GM21360 (cell line): ENCODE measurements at regions not wholly inside any gene's neighbourhood (a gene's known extent, or its start where the extent isn't known, plus 50 kb on each side); places are given as distances from the start of the nearest gene placed in this dataset.

Experiments used
- ATAC-seq: cut with Tn5 transposase; IDR thresholded peaks from one replicate; pipeline ENCODE4 v1.9.1; 2021; ENCODE audit warnings: mild to moderate bottlenecking, moderate library complexity; ENCODE audit not compliant: unreplicated experiment

DNA sequence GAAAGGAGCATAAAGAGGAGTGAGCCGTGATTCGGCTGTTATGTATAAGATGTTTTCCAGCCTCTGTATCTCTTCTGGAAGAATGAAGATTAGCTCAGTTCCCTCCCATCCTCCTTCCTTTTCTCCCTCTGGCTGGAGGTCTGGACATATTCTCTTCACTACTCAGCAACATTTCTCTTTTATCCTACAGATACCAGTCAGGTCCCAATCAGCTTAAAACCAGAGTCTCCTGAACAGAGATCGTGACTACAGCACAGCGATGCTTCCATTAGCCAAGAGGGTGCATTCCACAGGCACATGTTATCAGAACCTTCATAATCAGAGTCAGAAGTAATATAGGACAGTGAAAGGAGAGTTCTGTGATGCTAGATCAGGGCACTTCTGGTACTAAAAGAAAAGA, 133.9 kb upstream of the SOX4 start:
- no peak for ATAC-seq

DNA sequence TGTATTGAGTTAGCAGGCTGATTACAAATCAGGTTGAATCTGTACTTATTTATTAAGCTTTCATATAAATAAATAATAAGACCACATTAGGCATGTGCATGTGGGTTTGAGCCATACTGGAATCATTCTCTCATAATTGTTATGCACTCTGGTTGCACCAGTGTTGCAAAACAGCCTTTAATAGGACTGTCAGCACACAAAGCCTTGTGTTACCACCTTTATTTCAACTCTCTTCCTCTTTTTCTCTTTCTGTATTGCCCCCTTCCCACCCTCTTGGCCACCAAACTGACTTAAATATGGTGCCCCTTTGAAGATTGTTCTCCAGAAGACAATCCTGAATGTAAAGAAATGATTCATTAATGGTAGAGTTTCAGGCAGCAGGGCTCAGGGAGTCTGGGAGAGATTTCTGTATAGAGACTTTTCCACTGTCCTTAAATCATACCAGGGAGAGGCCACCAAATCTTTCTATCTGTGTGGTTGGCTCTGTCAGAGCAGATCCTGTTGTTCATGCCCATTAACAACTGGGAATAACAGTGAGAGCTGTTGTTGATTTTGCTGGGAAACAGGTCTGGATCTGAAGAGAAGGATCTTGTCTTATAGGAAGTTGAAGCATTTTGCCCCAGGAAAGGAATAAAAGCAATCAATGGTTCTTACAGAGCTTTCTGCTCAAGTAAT, 131.6 kb upstream of the SOX4 start:
- ATAC-seq = no peak

DNA sequence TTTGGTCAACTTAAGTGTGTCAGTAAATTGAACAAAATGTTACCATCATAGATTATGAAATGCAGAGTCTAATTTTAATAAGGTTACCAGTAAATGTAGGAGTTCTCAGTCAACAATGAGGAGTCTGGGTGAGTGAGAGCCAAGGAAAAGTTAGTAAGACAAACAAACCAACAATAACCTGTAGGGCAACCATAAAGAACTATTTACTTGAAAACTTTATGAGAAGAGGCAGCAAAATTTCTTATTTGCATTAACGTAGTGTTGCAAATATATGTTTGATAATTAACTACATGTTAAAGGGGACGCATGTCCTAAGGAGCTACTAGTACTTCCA, 131.1 kb upstream of the SOX4 start:
- no peak for ATAC-seq

DNA sequence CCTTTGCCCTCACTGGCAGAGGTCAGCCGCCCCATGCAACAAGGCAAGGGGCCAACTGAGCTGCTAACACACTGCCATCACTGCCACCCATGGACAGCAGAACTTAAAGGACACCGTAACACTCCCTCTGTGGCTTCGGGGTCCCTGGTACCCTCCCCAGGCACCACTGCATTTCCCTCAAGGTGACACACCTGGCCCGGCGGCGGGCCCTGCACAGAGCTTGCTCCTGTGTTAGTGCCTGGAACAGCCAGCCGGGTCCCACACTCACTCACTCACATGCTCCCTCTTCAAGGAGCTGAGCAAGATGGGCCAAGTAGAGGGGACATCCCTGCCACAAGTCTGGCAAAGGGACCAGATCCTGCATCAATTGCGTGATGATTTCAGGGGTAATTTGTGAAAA, 126.5 kb upstream of the SOX4 start:
- no peak for ATAC-seq

DNA sequence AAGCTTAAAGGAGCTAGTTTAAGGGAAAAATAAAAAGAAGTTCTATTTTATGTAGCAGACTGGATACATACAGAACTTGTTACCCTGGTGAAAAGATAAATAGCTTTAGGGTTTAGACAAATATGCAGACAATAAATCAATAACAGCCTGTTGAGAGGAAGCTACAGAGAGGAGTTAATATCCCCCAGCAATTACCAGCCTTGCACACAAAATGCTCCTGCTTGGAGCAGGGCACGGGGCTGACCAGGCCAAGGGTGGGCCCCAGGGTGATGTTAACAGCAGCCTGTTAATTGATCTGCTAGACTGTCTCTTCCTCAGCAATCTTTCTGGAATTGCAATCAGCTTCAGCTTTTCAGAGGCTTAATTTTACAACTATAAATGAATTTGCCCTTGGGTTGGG, 125.1 kb upstream of the SOX4 start:
- ATAC-seq = no peak

DNA sequence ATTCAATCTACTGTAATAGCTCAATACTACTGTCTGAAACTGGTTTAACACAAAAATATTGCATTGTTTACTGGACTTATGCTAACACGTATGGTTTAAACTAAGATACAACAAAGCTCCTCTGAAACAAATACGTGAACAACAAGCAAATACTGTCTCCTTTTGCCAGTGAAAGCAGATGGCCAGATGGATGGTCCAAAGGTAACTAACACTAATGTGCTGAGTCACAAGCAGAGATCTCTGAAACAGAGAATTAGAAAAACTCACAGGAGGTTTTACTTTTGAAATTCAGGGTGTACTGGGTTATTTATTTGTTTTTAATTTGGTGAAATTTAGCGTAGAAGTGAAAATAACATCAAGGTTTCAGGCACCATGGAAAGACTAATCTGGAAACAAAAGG, 124.3 kb upstream of the SOX4 start:
- ATAC-seq = no peak

DNA sequence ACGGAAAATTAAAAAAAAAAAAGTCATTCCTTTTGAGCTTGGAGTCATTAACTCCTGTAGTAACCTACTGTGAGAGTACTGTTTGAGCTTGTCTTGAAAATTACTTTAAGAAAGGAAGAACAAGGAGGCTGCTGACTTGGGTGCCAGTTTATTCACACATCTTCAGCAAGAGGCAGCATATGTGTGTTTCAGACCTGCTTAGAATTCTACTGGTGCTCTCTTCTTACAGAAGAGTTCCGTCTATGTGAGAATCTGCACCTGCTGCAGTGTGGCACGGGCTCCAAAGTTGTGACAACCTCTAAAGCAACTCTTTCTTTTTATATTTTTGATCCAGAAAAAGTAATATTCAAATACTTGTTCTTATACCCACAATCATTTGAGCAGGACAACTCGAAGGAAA, 117.4 kb upstream of the SOX4 start:
- ATAC-seq = no peak

DNA sequence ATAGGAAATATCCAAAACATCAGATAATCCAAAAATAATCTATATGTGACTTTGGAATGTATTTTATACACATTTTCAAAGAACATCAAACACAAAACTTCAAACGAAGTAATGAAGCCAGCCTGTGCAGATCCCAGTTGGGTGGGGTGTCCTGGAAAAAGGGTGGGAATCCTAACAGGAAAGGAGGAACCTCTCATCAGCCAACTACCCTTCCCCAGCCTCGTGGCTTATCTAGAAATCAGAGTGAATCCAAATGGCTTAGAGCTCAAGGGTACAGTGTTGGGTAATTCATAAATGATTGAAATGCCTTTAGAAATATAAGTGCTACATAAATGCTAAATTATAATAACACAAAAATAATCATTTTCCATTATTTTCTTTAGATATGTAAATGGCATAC, 115.1 kb upstream of the SOX4 start:
- no peak for ATAC-seq

DNA sequence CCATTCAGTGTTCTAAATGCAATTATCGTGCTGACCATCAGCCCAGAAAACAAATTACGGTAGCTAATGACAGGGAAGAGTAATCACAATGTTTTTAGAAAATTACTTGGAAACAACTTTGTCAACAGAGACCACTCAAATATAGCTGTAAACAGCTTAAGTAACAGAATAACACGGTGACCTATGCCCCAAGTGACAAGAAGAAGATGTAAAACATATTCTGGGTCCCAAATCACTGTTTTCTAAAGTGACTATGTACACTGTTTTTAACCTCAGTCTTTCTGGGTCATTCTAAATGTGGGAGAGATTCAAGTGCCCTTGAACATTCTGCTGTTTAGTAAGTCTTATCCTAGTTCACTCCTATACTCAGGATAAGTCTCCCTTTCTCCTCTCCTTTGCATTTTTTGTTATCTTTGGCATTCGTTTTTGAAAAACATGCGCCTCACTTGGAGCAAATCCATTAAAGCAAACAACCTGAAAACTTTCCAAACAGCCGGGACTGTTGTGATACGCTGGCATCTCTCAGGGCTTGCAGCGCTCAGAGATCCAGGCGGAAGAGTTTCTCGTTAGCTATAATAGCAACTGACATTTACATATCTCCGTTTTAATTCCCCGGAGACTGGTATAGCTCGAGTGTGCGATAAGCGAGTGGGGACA, 114.5 kb upstream of the SOX4 start:
- ATAC-seq = no peak

DNA sequence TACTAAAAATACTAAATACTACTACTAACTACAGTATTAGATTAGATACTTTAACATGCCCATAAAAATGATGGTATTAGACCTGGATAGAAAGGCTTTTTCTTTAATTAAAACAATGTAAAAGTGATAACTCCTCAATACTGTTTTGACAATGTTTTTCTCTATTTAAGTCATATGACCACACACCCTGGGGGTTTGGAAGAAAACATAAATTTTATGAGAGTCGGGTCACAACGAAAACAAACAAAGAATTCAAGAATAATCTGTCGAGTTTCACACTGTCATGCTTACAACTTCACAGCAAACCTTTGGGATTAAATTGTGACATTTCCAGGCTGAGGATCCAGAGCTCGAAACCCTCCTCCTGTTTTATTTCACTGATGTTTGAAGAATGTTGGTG, 107.4 kb upstream of the SOX4 start:
- no peak for ATAC-seq

DNA sequence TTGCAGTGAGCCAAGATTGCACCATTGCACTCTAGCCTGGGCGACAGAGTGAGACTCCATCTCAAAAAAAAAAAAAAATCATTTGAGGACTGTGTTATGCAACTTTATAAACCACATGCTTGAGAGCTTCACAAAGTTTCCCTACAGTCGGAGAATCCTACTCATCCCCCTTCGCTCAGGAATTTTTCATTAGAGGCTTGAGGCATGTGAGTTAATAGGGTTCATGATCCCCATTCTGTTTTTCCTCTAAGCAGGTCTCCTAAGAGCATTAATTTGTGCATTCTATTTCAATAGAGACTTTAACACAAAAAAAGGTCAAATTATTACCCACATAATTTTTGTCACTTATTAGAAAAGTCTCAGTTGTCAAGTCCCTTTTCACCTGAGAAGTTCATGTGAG, 103.7 kb upstream of the SOX4 start:
- no peak for ATAC-seq

DNA sequence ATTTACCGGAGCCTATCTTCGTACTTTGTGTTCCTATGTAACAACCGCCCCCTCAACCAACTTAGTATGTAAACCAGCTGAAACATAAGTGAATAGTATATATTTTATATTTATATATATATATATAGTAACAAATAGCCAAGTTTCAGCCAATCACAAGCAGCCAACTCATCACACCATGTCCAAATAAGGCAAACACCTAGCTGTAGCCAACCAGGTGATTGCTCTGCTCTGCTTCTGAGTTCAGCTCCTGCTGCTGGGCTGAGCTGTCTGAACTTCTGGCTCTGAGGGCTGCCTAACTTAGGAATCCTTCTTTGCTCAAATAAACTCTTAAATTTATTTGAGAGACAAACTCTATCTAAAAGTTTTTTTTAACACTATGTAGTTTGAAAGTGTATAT, 101.6 kb upstream of the SOX4 start:
- no peak for ATAC-seq

DNA sequence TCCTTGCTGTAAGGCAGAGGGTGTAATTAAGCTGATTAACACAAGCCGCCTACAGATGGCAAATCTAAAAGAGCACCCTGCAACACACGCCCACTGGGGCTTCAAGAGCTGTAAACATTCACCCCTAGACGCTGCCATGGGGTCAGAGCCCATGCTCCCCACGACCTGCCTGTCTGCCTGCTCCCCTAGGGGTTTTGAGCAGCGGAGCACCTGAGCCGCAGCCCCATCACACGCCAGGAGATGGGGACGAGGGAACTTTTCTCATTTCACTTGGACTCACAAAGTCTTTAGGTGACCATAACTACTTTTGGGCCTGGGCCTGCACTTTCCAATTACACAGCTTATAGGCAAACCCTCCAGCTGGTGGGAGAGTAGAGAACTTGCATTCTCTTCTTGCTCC, 99.0 kb upstream of the SOX4 start:
- ATAC-seq = no peak

DNA sequence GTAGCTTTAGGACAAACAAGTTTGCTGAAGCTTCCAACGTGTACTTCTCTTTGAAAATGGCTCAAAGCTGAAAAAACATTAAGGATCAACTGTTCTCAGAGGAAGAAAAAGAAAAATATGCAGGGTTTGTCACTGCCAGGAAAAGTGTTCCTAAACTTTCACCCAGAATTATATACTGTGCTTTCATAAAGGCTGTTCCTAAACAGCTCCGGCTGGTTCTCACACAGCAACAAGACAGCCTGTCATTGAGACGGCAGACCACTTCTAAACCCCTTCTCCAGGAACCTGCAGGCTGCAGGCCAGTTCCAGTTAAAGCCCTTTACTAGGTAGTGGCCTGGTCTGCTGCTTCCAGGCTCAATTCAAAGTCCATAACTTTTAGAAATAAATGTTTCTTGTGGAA, 97.4 kb upstream of the SOX4 start:
- no peak for ATAC-seq

DNA sequence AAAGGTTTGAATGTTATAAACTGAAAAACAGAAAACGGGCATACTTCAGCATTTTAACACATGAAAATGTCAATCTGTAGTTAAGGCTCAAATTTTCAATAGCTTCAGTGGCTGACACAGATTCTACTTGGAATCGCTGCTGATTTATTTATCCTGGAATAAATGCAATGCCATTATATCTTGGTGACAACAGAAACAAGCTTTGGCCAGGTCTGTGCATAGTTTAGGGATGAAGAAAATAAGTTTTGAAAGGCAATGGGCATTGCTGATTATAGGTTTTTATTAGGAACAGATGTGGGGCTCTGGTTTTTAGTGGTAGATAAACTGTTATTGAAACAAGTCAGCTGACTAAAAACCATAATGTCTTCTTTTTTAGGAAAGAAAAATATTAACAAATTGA, 96.8 kb upstream of the SOX4 start:
- ATAC-seq = no peak

DNA sequence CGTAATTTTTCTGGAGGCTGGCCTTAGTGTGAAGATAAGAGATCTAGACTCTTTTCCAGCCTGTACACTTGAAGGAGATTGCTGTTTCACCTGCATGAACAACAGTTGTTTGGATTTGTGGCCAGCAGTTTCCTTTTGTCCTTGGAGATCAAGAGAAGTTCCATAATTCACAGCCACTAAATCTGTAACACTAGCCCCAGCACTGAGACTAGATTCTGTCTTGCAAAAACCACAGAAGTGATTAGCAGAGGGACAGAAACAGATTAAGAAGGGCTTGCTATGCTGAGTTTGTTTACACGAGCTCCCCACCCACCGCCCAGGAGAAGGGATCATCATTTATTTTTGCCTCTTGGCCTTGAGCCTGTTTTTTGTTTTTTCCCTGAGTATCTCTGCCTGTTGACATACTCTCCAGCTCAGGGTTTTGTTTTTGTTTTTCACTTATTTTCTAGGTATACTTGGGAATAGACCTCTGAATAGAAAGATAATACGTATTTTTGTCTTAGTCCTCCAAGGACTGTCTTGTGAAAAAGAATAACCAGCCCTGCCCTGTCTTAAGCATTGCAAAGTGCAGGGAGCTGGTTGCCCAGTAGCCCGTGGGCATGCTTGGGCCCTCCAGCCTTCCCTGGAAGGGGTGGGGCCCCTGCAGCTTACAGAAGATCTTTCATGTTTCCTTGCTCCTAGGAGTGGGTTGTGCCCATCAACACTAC, 93.1 kb upstream of the SOX4 start:
- ATAC-seq = no peak

DNA sequence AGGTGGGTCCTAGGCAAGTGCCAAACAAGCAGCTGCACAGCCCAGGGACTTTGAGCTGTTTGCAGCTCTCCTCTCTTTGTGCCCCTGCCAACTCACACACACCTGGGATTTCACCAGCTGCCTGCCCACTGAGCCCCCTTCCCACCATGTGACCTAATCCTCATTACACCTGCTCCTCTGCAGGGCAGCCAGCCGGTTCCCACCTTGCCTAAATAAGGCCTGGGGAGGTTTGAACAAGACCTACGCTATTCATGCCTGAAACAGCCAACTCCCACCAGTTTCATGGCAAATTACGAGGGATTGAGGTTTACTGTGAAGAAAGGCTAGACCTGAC, 92.6 kb upstream of the SOX4 start:
- no peak for ATAC-seq

DNA sequence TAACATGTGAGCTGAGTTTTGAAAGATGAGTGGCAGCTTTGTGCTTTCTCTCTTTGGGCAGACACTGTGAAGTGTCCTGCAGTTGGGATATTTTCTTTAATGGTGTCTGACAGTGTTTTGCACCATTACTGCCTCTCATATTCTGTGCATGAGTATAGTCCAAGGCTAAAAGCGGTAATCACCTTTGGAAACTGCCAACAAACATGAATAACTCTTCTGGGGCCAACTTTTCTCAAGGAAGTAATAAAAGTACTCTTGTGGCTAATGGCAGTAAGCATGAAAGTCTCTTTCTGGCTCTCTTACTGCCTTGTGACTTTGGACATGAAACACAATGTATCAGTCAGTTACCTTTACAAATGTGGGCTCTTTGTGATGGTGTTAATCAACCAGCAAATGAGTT, 91.7 kb upstream of the SOX4 start:
- ATAC-seq = no peak

DNA sequence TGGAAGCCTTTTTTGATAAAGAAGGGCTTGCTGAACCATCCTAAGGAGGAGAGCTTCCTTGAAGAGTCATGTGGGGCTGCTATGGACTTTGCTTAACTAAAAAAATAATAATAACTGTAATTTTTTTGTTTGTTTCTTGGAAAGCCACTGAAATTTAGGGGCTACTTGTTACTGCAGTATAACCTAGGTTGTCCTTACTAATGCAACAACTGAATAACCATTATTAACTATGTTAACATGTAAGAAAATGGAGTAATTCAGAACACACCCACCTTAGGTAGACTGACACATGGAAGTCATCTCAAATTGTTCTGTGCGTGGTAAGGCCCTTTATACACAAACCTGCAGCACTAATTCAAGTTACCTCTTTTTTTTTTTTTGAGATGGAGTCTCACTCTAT, 90.9 kb upstream of the SOX4 start:
- ATAC-seq = no peak

DNA sequence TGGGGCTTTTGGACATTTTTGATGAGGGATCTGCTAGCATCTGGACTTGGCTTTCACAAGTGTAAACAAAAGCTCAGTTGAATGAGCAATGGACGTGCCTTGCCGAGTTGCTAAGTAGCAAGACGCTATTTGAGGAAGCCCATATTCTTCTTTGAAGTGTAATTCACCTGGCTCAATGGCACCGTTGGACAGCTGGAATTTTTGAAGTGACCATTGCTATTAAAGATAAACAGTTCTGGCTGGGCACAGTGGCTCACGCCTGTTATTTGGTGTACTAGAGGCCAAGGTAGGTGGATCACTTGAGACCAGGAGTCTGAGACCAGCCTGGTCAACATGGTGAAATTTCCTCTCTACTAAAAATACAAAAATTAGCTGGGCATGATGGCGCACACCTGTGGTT, 88.8 kb upstream of the SOX4 start:
- ATAC-seq = no peak

DNA sequence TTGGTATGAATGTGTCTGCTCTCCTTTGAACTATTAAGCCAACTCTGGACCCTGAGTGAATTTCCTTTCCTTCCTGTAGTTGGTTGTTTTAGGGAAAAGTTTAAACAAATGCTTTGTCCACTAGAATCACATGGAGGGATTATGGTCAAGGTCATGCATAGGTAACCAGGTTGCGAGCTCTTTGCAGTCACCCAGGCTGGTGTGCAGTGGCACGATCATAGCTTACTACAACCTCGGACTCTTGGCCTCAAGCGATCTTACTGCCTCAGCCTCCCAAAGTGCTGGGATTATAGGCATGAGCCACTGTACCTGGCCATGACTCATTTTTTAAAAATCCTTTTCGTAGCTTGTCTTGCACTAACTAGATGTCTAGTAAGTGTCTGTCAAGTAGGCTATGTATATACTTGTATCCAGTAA, 88.0 kb upstream of the SOX4 start:
- no peak for ATAC-seq

DNA sequence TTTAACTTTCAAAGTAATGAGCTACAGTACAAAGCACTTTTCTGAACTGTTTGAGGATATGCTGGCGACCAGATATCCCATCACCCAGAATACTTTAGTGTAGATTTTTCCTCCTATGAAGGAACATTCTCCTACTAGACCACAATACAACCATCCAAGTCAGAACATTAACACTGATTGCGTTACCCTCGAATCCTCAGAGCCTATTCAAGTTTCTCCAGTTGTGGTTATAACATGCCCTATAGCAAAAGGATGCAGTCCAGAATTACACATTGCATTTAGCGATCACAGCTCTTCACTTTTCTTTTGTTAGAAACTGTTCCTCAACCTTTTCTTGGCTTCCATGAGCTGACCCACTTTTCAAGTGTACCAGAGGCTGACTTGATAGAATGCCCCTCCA, 87.4 kb upstream of the SOX4 start:
- no peak for ATAC-seq

DNA sequence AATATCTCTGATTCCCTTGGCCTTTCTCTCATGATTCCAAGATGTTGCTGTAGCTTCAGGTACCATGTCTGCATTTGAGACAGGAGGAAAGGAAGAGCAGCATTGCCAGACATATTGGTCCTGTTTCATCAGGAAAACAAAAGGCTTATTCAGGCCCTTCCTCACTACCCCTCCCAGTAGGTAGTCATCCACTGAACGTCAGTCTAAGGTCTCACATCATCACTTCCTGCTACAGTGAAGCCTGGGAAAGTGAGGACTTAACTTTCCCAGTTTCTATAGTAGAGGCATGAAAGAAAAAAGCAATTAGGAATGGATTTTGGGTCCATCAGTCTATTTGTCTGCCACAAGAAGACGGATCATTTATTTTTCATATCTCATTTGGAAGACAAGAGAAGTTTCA, 85.7 kb upstream of the SOX4 start:
- no peak for ATAC-seq
